CD4-positive, alpha-beta T cell treated with Interferon alpha-2 for 1 hour (primary cell): ENCODE measurements at regions not wholly inside any gene's neighbourhood (a gene's known extent, or its start where the extent isn't known, plus 50 kb on each side); places are given as distances from the start of the nearest gene placed in this dataset.

ENCODE experiments used
- DNase-seq, 2 donors: peaks; one replicate each; pipeline ENCODE4 v3.0.0-alpha.2; 2020 to 2022

- DNase-seq = no peak
Measured at GRCh38 chr7:139561-140243, 52.7 kb upstream of the FAM20C start.

- no peak for DNase-seq
Measured at GRCh38 chr7:140996-141395, 51.4 kb upstream of the FAM20C start.

DNA sequence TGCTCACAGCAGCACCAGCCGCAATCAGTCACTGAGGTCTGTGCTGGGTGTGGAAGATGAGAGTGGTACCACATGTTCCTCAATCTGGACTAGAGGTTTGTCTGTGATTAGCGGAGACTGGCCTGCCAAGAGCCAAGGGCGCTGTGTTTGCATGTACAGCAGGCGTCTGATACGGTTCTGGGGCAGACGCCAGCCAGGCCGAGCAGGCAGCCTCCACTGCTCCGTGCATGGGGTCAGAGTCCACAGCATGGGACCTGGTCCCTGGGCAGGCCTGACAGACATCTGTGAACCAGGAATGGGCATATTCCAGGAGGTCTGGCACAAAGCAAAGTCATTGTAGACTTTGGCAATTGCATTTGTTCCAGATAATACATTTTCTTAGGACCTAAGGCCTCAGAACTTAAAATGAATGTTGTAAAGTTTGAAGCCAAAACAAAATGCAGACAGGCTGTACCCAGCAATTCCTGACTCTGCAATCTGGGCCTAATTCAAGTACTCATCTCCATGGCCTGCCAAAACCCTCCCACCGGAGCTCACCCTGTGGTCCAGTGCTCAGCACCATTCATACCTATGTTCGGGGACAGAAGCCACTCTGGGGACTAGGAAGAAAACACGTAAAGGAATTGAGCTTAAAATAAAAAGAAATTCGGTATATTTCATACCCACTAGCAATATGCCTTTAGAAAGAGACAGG is 50.0 kb upstream of the FAM20C start:
- DNase-seq = no peak
